Colon (tissue), 2 donors: ENCODE measurements at regions not wholly inside any gene's neighbourhood (a gene's known extent, or its start where the extent isn't known, plus 50 kb on each side); places are given as distances from the start of the nearest gene placed in this dataset.
"Not testable (repeated sequence)": the region's sequence is repeated elsewhere in the genome, so short reads cannot be mapped to it uniquely, and the experiment has no call there.

Source experiments
- FAIRE-seq: peaks from 2 replicates; lab custom pipeline; 2012; peaks lifted over from hg19 to GRCh38; lab: Jason Lieb, UNC
- donor health status: control.
- donor health status: control.

- no peak for FAIRE-seq
These were observed 345.7 kb upstream of the PCSK5 start for GRCh38 chr9:75544815-75545214.

- FAIRE-seq = no peak
These were observed 345.2 kb upstream of the PCSK5 start for GRCh38 chr9:75545287-75545686.

DNA sequence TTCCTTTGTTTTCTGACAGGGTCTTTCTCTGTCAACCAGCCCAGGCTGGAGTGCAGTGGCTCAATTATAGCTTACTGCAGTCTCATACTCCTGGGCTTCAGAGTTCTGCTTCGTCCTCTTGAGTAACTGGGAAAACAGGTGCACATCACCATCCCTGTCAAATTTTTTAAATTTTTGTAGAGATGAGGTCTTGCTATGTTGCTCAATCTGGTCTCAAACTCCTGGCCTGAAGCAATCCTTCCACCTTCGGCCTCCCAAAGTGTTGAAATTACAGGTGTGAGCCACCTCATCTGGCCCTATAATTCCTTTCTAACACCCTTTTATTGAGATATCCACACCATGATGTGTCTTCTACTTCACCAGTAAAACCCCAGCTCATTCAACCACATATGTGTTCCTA, 341.6 kb upstream of the PCSK5 start:
- no peak for FAIRE-seq

- FAIRE-seq = no peak
These were observed 338.6 kb upstream of the PCSK5 start for GRCh38 chr9:75551861-75552260.

DNA sequence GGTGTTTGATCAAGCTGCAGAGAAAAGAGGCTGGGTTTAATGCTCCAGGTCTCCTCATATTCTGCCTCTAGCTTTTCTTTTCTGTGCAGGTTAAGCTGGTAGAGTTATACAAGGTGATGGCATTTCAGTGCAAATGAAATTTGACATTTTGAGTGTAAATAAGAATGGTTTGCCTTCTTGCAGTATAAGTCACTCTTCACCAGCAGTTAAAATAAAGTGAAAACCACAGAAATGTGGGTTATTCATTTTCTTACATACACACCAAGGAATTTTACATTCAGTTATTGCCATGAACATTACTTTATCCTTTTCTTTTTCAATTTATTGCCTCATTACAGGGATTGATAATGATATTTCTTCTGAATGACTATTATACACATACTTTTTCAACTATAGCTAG, 337.5 kb upstream of the PCSK5 start:
- FAIRE-seq = no peak

- not testable (repeated sequence) for FAIRE-seq
These were observed 323.7 kb upstream of the PCSK5 start for GRCh38 chr9:75566813-75567212.

- FAIRE-seq = no peak
These were observed 319.9 kb upstream of the PCSK5 start for GRCh38 chr9:75570538-75570937.

DNA sequence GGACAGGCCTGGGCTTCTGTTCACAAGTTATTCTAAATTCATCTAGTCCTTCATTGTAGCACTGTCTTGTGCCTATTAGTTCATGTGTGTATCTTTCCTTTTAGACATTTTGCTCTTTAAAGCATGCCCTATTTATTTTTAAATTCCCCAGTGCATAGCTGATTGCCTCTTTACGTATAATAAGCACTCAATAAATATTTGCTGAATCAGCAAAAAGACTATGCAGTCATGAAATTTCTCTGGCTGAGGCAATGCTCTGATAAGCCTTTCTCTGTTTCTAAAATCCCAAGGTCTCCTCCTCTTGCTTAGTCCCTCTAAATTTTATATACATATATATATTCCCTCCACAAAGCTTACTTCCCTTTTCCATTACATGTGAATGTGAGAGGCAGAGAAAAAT, 315.9 kb upstream of the PCSK5 start:
- FAIRE-seq = no peak

DNA sequence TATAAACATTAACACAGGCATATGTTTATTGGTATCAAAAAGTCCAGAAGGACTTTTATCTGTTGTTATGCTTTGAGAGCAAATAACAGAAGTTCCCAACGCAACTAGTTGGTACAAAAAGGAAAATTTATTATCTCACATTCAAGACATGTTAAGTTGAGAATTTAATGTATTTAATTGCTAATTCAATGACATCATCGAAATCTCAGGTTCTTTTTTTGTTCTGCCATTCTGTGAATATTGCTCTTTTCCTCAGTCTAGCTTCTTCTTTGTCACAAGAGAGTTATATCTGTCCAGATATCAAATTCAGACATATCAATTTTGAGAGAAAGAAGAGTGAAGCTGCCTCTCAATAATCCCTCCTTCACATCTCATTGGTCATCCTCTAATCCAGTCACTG, 307.6 kb upstream of the PCSK5 start:
- FAIRE-seq = no peak

DNA sequence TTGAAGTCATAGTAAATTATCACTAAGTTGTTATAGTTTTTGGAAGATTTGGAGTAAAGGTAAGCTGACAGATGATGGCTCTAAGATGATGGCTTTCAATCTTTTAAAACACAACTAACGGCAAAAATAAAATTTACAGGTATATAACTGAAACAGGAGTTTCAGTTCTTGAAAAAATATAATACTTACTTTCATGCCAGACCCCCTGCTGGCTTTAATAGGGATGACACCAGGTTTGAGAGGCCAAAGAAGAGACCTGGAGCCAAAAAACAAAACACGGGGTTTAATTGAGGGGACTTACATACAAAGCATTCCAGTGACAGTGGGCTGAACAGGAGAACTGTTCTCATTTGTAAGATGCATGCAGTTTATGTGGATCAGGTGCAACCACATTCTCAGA, 301.7 kb upstream of the PCSK5 start:
- no peak for FAIRE-seq

DNA sequence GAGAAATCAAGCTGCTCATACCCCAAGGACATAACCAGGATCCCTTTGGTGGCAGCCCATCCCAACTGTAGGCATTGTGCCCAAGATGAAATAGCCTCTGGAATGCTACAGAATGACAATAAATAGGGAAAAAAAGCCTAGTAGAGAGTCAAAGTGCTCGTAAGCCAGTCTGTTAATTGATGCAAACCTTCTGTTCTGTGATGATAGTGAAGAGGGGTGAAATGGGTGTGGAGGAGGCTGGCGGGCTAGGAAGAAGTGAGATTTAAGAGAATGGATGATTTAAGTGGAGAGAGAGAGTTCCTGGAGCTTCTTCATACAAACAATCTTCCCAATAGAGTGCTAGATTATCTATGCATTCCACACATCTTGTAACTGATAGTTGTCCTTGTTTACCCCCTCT, 301.0 kb upstream of the PCSK5 start:
- no peak for FAIRE-seq

DNA sequence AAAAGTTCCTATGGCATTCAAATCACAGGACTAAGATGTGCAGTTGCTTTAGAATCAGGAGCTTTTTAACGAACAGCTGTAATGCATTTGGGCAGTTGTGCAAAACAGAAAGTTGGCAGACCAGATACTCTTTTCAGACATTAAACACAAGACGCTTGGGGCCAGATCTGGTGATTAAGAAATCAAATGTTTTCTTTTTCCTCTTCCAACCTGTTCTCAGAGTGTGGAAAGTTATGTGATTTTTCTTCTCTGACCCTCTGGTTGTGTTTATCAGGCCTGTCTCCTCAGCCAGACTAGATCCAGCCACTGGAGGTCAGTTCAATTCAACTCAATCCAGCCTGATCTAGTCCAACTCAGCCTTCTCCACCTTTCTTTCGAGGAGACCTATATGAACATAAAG, 298.5 kb upstream of the PCSK5 start:
- FAIRE-seq = no peak

DNA sequence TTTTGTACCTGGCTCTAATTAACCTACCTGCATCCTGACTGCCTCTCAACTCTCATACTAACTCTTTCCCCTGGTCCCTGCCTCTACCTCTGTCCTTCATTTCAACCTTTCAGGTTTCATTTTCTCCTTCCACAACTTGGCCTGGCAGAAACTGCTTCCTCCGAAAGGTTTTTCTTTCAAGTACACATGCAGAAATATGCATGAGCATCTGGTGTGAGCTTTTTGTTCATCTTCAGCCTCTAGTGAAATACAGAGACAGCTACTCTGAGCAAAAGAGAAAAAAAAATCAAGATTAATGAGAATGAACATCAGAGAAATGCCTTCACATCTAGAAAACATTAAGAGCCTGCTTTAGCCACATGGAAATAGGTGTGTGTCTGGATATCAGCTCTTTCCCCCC, 297.9 kb upstream of the PCSK5 start:
- FAIRE-seq = no peak

DNA sequence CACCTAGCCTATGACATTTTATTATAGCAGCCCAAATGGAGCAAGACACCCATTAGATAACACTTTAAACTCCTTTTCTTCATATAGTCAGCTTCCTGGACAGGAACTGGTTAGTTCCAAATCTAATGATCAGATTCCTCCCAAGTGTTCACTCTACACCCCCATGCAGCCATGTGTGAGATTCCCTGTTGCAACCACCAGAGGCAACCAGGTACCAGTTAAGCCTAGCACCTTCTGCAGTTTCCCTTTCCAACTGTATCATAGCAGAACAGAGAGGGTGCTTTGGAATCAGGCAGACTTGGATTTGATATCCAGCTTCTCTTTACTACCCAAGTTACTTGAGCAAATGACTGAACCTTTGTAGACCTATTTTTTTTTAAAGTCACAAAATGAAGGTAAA, 296.6 kb upstream of the PCSK5 start:
- no peak for FAIRE-seq

DNA sequence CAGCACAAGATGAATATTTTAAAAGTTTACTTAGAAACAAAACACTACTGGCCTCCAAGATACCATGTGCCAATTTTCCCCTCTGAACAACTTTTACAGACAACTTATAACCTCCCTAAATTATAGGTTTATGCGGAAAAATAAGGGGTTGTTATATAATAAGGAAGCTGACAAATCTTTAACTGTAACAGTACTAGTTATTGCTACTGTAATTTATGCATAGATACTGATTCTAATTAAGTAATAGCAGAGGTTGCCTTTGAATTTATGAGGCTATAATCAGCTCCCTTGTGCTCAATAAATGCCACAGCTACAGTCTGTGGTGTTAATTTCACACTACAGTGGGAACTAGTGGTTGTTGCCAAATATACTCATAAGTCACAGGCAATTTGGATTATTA, 291.3 kb upstream of the PCSK5 start:
- FAIRE-seq = no peak

DNA sequence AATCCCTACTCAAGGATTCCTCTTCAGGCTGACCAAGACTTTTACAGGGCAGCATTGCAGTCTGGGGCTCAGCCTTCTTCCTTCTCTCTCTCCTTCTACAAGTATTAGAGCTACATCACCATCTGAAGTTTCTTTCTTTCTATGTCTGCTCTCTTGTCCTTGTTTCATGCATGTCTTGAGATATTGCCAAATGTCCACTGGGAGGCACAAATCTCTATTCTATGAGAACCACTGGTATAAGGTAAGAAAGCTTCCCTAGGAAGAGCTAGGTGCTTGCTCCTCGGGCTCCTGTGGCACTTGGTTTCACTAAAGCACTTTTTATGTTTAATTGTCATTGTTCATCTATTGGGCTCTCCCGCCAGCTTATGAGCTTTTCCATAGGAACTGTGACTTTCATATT, 289.2 kb upstream of the PCSK5 start:
- FAIRE-seq = no peak

- FAIRE-seq = no peak
These were observed 288.4 kb upstream of the PCSK5 start for GRCh38 chr9:75602060-75602459.

DNA sequence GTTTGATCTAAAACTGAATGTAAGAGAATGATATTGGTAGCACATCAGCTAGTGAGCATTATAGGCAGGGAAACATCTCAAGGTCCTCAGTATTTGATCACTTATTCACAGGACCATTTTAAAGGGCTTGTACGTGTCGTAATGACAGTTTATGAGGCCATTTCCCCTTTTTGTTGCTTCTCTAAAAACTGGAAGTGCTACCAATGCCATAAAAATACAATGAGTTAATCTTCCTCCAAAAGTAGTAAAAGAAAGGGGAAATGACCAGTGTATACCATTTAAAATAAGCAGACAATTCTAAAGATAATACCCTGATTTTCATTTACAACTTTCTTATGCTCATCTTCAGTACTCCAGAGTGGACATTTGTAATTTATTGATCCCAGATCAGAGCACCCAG, 285.8 kb upstream of the PCSK5 start:
- FAIRE-seq = no peak

DNA sequence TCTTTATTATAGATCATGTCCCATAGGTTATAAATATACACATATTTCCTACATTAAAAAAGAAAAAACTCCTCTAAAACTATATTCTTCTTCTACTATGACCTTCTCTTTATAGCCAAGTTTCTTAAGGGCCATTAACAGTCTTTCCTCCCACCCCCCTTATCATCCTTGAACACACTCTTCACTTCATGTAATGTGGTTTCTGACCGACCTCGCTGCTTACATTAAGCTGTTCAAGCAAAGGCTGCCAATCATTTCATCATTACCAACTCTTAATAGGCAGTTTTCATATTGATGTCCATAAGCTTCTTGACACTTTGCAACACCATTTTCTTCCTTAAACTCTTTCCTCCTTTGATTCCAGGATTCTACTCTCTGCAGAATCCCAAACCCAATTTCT, 283.0 kb upstream of the PCSK5 start:
- FAIRE-seq = no peak

DNA sequence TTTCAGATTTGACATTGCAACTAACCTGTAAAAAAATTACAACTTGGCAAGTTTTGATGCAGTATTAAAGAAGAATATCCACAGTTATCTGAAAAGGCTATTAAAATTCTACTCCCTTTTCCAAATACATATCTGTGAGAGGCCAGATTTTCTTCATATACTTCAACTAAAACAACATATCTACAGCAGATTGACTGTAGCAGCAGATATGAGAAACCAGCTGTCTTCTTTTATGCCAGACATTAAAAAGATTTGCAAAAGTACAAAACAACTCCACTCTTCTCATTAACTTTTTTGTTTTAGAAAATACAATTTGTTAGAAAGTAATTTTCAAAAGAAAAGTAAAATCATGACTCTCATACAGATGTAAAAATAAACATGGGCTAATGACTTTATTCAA, 281.1 kb upstream of the PCSK5 start:
- no peak for FAIRE-seq

GRCh38 chr9:75610246-75610645, 280.2 kb upstream of the PCSK5 start:
- FAIRE-seq = no peak

GRCh38 chr9:75612205-75612604, 278.3 kb upstream of the PCSK5 start:
- no peak for FAIRE-seq

- no peak for FAIRE-seq
These were observed 277.7 kb upstream of the PCSK5 start for GRCh38 chr9:75612754-75613153.

DNA sequence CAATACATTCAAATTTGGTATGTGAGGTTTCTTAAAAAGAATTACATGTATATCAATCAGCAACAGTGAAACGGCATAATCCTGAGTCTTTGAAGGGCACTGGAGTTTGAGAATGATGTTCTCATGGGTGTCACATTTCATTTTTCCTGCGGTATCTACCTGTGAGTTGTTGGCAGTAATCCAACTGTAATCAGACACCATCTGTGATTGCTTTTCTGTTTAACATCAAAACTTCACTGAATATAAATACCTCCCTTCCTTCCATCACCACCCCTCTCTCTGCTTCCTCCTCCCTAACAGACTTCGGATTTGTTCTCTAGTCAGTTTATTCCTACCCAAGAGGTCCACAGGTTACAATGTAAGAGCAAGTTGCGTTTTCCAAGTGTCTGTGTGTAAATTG, 275.2 kb upstream of the PCSK5 start:
- FAIRE-seq = no peak

GRCh38 chr9:75616052-75616451, 274.4 kb upstream of the PCSK5 start:
- FAIRE-seq = no peak
